Kidney (tissue), 13 donors: ENCODE measurements at regions not wholly inside any gene's neighbourhood (a gene's known extent, or its start where the extent isn't known, plus 50 kb on each side); places are given as distances from the start of the nearest gene placed in this dataset.
A peak's percentile ranks its signal among the peaks of the same experiment; 100 is the strongest.

ENCODE experiments used
- DNase-seq, 5 donors: peaks; one replicate each; pipeline ENCODE4 v3.0.0-alpha.2; 2013 to 2020
- FAIRE-seq: peaks from 2 replicates; lab custom pipeline; 2012; peaks lifted over from hg19 to GRCh38; lab: Jason Lieb, UNC
- H3K27ac ChIP-seq, 2 donors: one replicate each; pipeline ENCODE4 v1.7.0; 2013; ENCODE audit warnings: low read depth in 2 of 2, low read length in 2 of 2, inconsistent platforms in 1 of 2
- H3K27me3 ChIP-seq: one replicate; pipeline ENCODE4 v1.7.1; 2013; ENCODE audit warnings: low read length, inconsistent platforms; ENCODE audit not compliant: control insufficient read depth, insufficient read depth
- H3K36me3 ChIP-seq, 3 donors: one replicate each; pipeline versions ENCODE4 v1.7.0 to v1.7.1; 2013; ENCODE audit warnings: low read length in 3 of 3, control low read depth in 1 of 3, inconsistent platforms in 1 of 3; ENCODE audit not compliant: insufficient read depth in 3 of 3, control insufficient read depth in 2 of 3
- H3K4me1 ChIP-seq, 3 donors: one replicate each; pipeline versions ENCODE4 v1.7.0 to v1.7.1; 2013; ENCODE audit warnings: low read length in 3 of 3, inconsistent platforms in 1 of 3, low read depth in 1 of 3; ENCODE audit not compliant: control insufficient read depth in 2 of 3, insufficient read depth in 2 of 3
- H3K4me3 ChIP-seq, 3 donors: one replicate each; pipeline versions ENCODE4 v1.7.0 to v1.8.1; 2013; ENCODE audit warnings: low read length in 3 of 3, control low read depth in 1 of 3, inconsistent platforms in 1 of 3
- H3K9ac ChIP-seq, 3 donors: one replicate each; pipeline versions ENCODE4 v1.7.0 to v1.7.1; 2013; ENCODE audit warnings: low read length in 3 of 3, control low read depth in 1 of 3, inconsistent platforms in 1 of 3
- H3K9me3 ChIP-seq, 3 donors: one replicate each; pipeline versions ENCODE4 v1.7.0 to v1.7.1; 2013; ENCODE audit warnings: low read length in 3 of 3, control low read depth in 1 of 3, inconsistent platforms in 1 of 3; ENCODE audit not compliant: control insufficient read depth in 2 of 3, insufficient read depth in 1 of 3
- intact Hi-C: fragments of 100-400 bp; cut with DNase I; formaldehyde crosslinking; loops from one replicate; pipeline ENCODE4 v1.11.1; 2022
- TF ChIP-seq, protein P1 (sequence below): IDR thresholded peaks from 3 replicates; pipeline ENCODE4 v1.5.1; 2012; ENCODE audit warnings: mild to moderate bottlenecking, moderate library complexity, borderline replicate concordance; ENCODE audit not compliant: insufficient read depth; ENCODE audit errors: extremely low read depth
- donor health status: control.
- donor health status: control.
- donor health status: control.
- donor health status: control.
- donor health status: control.
- donor health status: DM: yes; HTN: yes; CAD: no.
- donor health status: Normal renal cell carcinoma (clear cell type).

DNA sequence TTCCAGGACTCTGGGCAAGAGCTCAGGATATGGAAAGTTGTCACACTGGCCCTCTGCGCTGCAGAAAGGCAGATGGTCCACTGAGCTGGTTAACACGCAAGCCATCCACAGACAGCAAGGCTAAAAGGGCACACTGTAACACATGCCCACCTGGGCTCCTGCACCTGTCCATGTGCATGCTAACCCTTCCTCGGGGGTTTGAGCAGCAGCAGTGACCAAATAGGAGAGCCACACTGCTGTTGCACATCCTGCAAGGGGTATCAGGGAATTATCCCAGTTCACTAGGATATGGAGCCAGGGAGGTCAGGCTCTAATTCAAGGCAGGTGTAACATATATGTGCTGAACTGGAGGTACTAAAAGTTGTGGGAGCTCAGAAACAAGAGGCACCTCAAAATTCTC, 471.0 kb upstream of the CDH5 start:
- FAIRE-seq (no peak), DNase-seq (no peak)
- H3K9me3 ChIP-seq, result no peaks in the 10 kb centered on the region
- no peak overlapping the region for H3K9ac ChIP-seq
- intact Hi-C loops, result no loop called here
- H3K36me3 ChIP-seq, result no peaks in the 10 kb centered on the region
- TF ChIP-seq, protein P1, sequence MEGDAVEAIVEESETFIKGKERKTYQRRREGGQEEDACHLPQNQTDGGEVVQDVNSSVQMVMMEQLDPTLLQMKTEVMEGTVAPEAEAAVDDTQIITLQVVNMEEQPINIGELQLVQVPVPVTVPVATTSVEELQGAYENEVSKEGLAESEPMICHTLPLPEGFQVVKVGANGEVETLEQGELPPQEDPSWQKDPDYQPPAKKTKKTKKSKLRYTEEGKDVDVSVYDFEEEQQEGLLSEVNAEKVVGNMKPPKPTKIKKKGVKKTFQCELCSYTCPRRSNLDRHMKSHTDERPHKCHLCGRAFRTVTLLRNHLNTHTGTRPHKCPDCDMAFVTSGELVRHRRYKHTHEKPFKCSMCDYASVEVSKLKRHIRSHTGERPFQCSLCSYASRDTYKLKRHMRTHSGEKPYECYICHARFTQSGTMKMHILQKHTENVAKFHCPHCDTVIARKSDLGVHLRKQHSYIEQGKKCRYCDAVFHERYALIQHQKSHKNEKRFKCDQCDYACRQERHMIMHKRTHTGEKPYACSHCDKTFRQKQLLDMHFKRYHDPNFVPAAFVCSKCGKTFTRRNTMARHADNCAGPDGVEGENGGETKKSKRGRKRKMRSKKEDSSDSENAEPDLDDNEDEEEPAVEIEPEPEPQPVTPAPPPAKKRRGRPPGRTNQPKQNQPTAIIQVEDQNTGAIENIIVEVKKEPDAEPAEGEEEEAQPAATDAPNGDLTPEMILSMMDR, result no peak
- no peaks in the 10 kb centered on the region for H3K4me1 ChIP-seq
- H3K27ac ChIP-seq, result no peak overlapping the region
- H3K27me3 ChIP-seq, result no peaks in the 10 kb centered on the region
- H3K4me3 ChIP-seq, result no peak overlapping the region

DNA sequence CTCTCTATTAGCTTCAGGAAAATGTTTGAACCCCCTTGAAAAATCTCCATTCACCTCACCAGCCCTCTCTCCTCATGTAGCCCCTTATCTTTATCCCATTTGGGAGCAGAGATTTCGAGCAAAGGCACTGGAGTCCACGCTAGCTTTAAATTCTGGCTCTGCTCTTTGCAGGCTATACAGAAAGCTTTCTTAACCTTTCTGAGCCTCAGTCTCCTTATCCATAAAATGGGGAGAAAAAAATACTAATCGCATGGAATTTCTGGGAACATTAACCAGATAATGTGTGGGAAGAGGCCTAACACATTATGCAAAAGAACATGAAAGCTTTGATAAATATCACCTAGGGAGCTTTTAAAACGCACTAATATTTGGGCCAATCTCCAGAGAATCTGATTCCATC, 476.3 kb upstream of the CDH5 start:
- Histone ChIP-seq H3K36me3 (no peaks in the 10 kb centered on the region), H3K27ac (no peak overlapping the region), H3K9me3 (no peaks in the 10 kb centered on the region), H3K4me3 (no peak overlapping the region), H3K27me3 (no peaks in the 10 kb centered on the region), H3K9ac (no peak overlapping the region), H3K4me1 (no peaks in the 10 kb centered on the region)
- FAIRE-seq (no peak), DNase-seq (no peak)
- intact Hi-C loops, result no loop called here
- TF ChIP-seq, protein P1, result no peak

DNA sequence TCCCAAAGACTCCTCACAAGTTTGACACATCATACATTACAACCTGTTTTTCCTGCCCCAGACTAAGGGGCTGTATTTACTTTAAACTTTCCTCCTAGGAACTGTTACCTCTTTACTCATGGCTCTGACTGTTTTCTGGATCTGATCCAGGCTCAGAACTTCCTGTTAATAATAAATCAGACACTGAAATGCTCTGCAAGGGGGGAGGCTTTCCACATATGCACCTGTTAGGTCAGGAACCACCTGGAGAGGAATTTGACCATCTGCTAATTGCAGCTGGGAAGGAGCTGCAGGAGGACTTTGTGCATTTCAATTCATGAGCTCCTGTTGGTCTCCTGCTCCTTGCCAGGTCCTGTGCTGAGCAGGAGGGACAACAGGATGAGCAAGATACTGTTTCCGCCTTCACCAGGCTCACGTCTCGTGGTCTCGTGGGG, 476.9 kb upstream of the CDH5 start:
- Histone ChIP-seq H3K4me1 (no peaks in the 10 kb centered on the region), H3K9ac (no peak overlapping the region), H3K27ac (no peak overlapping the region), H3K4me3 (no peak overlapping the region), H3K9me3 (no peaks in the 10 kb centered on the region), H3K36me3 (no peaks in the 10 kb centered on the region), H3K27me3 (no peaks in the 10 kb centered on the region)
- intact Hi-C loops, result no loop called here
- TF ChIP-seq, protein P1, result no peak
- no peak for FAIRE-seq
- DNase-seq, result peak in 3 of 5 donors; percentile 35 to 84 (median 77)

GRCh38 chr16:65888201-65888600, 478.3 kb upstream of the CDH5 start:
- FAIRE-seq, result no peak
- Histone ChIP-seq H3K27me3 (no peaks in the 10 kb centered on the region), H3K4me1 (no peaks in the 10 kb centered on the region), H3K4me3 (no peak overlapping the region), H3K9ac (no peak overlapping the region), H3K27ac (no peak overlapping the region), H3K36me3 (no peaks in the 10 kb centered on the region), H3K9me3 (no peaks in the 10 kb centered on the region)
- TF ChIP-seq, protein P1, result no peak
- no peak for DNase-seq
- intact Hi-C loops, result no loop called here
